H1 (cell line): ENCODE measurements at regions not wholly inside any gene's neighbourhood (a gene's known extent, or its start where the extent isn't known, plus 50 kb on each side); places are given as distances from the start of the nearest gene placed in this dataset.

Experiments
- CBX8 ChIP-seq: fragments of 300-800, 300-1000 bp; sonication (generic); IDR thresholded peaks from 2 replicates; pipeline ENCODE4 v1.7.1; 2016; ENCODE audit warnings: low read depth, low read length, borderline replicate concordance
- CHD2 ChIP-seq: IDR thresholded peaks from 2 replicates; pipeline ENCODE4 v1.6.1; 2012; ENCODE audit warnings: low read length, improper control_type of control experiment
- RBBP5 ChIP-seq: IDR thresholded peaks from 2 replicates; pipeline ENCODE4 v1.7.1; 2012; ENCODE audit warnings: low read depth, mild to moderate bottlenecking, inconsistent platforms, low read length, moderate library complexity, borderline replicate concordance

DNA sequence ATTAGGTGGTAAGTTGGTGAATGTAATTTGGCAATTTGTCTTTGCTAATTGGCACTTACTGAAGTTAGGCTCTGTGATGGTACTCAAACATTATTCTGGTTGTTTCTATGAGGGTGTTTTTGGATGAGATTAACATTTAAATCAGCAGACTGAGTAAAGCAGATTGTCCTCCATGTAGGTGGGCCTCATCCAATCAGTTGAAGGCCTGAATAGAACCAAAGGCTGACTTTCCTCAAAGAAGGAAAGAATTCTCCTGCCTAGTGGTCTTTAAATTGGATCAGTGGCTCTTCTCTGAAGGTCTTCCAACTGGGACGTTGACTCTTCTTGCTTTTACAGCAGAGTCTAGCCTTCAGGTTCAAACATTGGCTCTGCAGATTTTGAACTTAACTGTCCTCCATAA is 278.3 kb downstream of the KIF20B start:
- no peak for TF ChIP-seq CHD2
- no peak for TF ChIP-seq RBBP5
- no peak for TF ChIP-seq CBX8
